VCaP (cell line): ENCODE measurements at regions not wholly inside any gene's neighbourhood (a gene's known extent, or its start where the extent isn't known, plus 50 kb on each side); places are given as distances from the start of the nearest gene placed in this dataset.
"Not testable (repeated sequence)": the region's sequence is repeated elsewhere in the genome, so short reads cannot be mapped to it uniquely, and the experiment has no call there.

ENCODE experiments used
- H3K27ac ChIP-seq: fragments of 450-650 bp; 2 replicates; pipeline ENCODE4 v1.5.1; 2017
- CTCF ChIP-seq: fragments of 450-650 bp; conservative IDR thresholded peaks from 2 replicates; pipeline ENCODE4 v1.5.1; 2017; ENCODE audit warnings: mild to moderate bottlenecking, moderate library complexity

- no peak overlapping the region for H3K27ac ChIP-seq
- no peak for TF ChIP-seq CTCF
These were observed 519.0 kb downstream of the LTN1 start for GRCh38 chr21:28473530-28474220.

GRCh38 chr21:28472543-28472942 is 520.1 kb downstream of the LTN1 start:
- not testable (repeated sequence) for H3K27ac ChIP-seq

- TF ChIP-seq CTCF: no peak
These were observed 527.7 kb downstream of the LTN1 start for GRCh38 chr21:28464988-28465387.

GRCh38 chr21:28464095-28464494 is 528.6 kb downstream of the LTN1 start:
- no peak overlapping the region for H3K27ac ChIP-seq
- TF ChIP-seq CTCF: no peak

More at GRCh38 chr21:28464988-28465387, 527.7 kb downstream of the LTN1 start:
- no peak overlapping the region for H3K27ac ChIP-seq

- no peak overlapping the region for H3K27ac ChIP-seq
These were observed 533.5 kb downstream of the LTN1 start for GRCh38 chr21:28459193-28459592.

GRCh38 chr21:28458446-28458845 is 534.2 kb downstream of the LTN1 start:
- H3K27ac ChIP-seq: no peak overlapping the region
- no peak for TF ChIP-seq CTCF

More at GRCh38 chr21:28459193-28459592, 533.5 kb downstream of the LTN1 start:
- TF ChIP-seq CTCF: no peak

- no peak overlapping the region for H3K27ac ChIP-seq
- TF ChIP-seq CTCF: no peak
These were observed 537.5 kb downstream of the LTN1 start for GRCh38 chr21:28455253-28455600.

GRCh38 chr21:28454564-28455252 is 538.0 kb downstream of the LTN1 start:
- no peak for TF ChIP-seq CTCF
- H3K27ac ChIP-seq: no peak overlapping the region
